Ascending aorta (tissue), 2 donors: ENCODE measurements at regions not wholly inside any gene's neighbourhood (a gene's known extent, or its start where the extent isn't known, plus 50 kb on each side); places are given as distances from the start of the nearest gene placed in this dataset.

ENCODE experiments used
- DNase-seq, 2 donors: peaks; one replicate each; pipeline ENCODE4 v3.0.0-alpha.2; 2019; ENCODE audit warnings: low spot score in 2 of 2
- H3K27ac ChIP-seq, 2 donors: fragments of 200-600 bp; sonication (generic); one replicate each; pipeline ENCODE4 v1.5.1; 2016 to 2017; ENCODE audit warnings: mild to moderate bottlenecking in 1 of 2
- H3K27me3 ChIP-seq: fragments of 200-600 bp; sonication (generic); one replicate; pipeline ENCODE4 v1.5.1; 2017
- H3K36me3 ChIP-seq, 2 donors: fragments of 200-600 bp; sonication (generic); one replicate each; pipeline ENCODE4 v1.5.1; 2016
- H3K4me1 ChIP-seq, 2 donors: fragments of 200-600 bp; sonication (generic); one replicate each; pipeline ENCODE4 v1.5.1; 2016 to 2017; ENCODE audit warnings: mild to moderate bottlenecking in 1 of 2
- H3K4me3 ChIP-seq, 2 donors: fragments of 200-600 bp; sonication (generic); one replicate each; pipeline ENCODE4 v1.5.1; 2016 to 2017; ENCODE audit warnings: mild to moderate bottlenecking in 1 of 2
- H3K9me3 ChIP-seq, 2 donors: fragments of 200-600 bp; sonication (generic); one replicate each; pipeline ENCODE4 v1.5.1; 2016
- intact Hi-C: fragments of 100-400 bp; cut with DNase I; formaldehyde crosslinking; loops from one replicate; pipeline ENCODE4 v1.15.1; 2023
- TF ChIP-seq, protein P1 (sequence below), 3 experiments: fragments of 200-600 bp in 2 of 3; fragments of 450-650 bp in 1 of 3; sonication (generic) in 2 of 3; IDR thresholded peaks; one replicate each; pipeline ENCODE4 v1.5.1; 2016 to 2019; ENCODE audit warnings: antibody characterized with exemption in 3 of 3, mild to moderate bottlenecking in 1 of 3, moderate library complexity in 1 of 3

DNA sequence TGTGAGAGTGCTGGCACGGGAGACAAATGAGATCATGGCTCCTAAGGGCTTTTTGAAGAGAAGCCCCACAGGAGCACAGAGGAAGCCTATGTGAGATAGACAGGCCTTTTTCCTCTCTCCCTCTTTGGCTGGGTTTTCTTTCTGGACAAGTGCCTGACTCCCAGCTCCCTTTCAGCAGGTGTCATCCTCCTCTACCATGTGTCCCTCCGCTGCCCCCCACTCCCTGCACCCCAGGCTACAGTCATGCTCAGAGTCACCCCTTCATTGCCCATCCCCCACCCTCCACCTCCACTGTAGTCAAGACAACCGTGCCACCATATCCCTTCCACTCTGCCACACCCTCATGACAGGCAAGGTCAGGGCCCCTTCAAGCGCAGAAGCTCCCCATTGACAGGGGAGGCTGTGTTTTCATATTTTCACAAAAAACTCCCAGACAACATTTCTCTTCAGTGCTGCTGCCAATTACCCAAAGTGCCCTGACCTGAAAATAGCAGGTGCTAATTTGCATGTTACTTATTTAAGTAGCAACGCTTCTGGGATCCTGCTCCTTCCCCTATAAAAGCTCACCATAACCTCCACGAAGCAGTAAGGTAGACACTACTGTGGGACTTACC, 92.1 kb upstream of the IPO9 start:
- Histone ChIP-seq H3K36me3 (no peaks in the 10 kb centered on the region), H3K27ac (peak overlapping the region; percentile 97 to 98), H3K27me3 (no peaks in the 10 kb centered on the region), H3K4me3 (no peak overlapping the region), H3K4me1 (peaks cover 14 to 35% of the 10 kb centered on the region in 2 donors), H3K9me3 (no peaks in the 10 kb centered on the region)
- DNase-seq = peak in 1 of 2 donors; percentile 63
- intact Hi-C loops = no loop called here
- TF ChIP-seq, protein P1, sequence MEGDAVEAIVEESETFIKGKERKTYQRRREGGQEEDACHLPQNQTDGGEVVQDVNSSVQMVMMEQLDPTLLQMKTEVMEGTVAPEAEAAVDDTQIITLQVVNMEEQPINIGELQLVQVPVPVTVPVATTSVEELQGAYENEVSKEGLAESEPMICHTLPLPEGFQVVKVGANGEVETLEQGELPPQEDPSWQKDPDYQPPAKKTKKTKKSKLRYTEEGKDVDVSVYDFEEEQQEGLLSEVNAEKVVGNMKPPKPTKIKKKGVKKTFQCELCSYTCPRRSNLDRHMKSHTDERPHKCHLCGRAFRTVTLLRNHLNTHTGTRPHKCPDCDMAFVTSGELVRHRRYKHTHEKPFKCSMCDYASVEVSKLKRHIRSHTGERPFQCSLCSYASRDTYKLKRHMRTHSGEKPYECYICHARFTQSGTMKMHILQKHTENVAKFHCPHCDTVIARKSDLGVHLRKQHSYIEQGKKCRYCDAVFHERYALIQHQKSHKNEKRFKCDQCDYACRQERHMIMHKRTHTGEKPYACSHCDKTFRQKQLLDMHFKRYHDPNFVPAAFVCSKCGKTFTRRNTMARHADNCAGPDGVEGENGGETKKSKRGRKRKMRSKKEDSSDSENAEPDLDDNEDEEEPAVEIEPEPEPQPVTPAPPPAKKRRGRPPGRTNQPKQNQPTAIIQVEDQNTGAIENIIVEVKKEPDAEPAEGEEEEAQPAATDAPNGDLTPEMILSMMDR (IDR thresholded peaks at IDR 0.05) = no peak

DNA sequence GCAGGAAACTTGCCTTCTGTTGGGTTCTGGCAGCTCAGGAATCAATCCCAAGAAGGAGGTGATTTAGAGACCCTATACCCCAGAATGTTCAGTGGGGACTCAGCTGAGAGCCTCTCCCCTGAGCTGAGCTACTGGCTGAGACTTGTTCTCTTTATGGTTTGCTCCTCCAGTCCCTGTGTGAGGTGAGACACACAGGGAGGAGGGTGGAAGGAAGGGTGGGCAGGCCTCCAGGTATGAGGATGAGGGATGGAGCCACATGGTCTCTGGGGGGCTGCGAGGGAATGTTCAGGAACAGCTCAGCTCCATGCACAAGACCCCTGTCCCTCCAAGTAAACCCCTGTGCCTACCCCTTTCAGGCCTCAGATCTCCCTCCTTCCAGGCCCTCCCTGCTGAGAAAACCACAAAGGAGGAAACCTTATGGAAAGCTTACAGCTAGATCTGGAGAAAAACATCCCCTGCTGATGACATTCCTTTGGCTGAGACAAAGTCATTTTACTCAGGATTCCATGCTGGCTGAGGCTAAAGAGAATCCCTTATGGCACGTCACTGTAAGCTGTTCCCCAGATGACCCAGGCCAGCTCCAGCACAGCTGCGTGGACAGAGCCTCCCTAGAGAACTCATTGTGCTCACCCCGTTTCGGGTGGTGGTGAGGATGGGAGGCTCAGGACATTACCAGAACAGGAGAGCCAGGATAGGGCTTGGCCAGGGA, 91.5 kb upstream of the IPO9 start:
- H3K4me1 ChIP-seq = peaks cover 14 to 41% of the 10 kb centered on the region in 2 donors
- no peak for DNase-seq
- intact Hi-C loops = loop anchor here (2.0 kb wide), 1 partner anchor 15 kb away; no protein-coding TSS in a partner anchor
- H3K9me3 ChIP-seq = no peaks in the 10 kb centered on the region
- no peaks in the 10 kb centered on the region for H3K36me3 ChIP-seq
- TF ChIP-seq, protein P1 (IDR thresholded peaks at IDR 0.05) = no peak
- peak overlapping the region; percentile 97 to 98 for H3K27ac ChIP-seq
- peak overlapping the region in 1 of 2 donors; percentile 98 for H3K4me3 ChIP-seq
- no peaks in the 10 kb centered on the region for H3K27me3 ChIP-seq

DNA sequence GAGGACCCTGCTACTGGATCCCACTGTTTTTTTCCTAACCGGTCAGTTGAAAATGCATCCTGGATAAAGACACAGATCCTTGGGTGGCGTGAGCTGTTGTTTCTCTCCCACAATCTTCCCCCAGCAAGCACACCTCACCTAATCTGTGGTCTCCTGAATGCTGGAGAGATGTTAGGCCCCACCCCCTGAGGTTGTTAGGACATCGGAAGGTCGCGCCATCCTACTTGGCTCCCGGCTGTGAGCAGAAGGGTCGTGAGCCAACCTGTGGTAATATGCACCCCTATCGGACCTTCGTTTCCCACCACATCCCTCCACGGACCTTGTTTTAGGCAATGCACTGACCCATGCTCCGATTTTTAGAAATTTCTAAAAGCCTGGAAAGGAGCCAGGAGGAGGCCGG, 89.9 kb upstream of the IPO9 start:
- TF ChIP-seq, protein P1 (IDR thresholded peaks at IDR 0.05) = no peak
- H3K27me3 ChIP-seq = no peaks in the 10 kb centered on the region
- DNase-seq = no peak
- H3K4me3 ChIP-seq = peak overlapping the region; percentile 89 to 98
- H3K4me1 ChIP-seq = peaks cover 14 to 49% of the 10 kb centered on the region in 2 donors
- peaks cover 0 to under 1% of the 10 kb centered on the region in 2 donors for H3K36me3 ChIP-seq
- H3K9me3 ChIP-seq = no peaks in the 10 kb centered on the region
- peak overlapping the region; percentile 97 to 98 for H3K27ac ChIP-seq
- intact Hi-C loops = loop anchor here (1.0 to 2.0 kb wide), 2 partner anchors 16 to 23 kb away; no protein-coding TSS in a partner anchor

DNA sequence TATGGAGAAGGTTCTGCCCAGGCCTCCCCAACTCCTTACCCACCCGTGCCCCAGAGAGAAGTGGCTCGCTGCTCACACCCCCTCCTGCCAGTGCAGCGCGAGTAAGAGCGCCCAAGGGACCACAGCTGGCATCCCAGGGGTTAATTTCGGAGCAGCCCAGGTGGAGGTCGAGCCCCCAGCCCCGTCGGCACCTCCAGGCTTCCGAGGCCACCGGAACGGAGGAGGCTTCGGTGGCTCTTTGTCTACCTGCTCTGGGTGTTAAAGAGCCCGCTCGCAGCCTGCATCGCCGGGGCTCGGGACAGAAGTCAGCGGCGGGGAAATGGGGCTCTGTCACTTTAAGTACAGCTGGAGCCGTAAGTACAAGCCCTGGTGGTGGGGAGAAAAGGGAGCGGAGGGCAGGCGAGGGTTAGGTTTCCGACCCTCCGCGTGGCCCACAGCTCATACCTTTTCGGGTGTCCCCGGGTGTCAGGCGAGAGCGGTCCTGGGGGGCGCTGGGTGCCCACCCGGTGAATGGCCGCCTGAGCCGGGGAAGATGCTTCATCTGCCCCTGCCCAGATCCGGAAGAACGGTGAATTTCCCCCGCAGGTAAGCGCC, 89.4 kb upstream of the IPO9 start:
- peaks cover 0 to 6% of the 10 kb centered on the region in 2 donors for H3K36me3 ChIP-seq
- H3K27ac ChIP-seq = peak overlapping the region; percentile 97 to 98
- H3K4me1 ChIP-seq = peaks cover 14 to 54% of the 10 kb centered on the region in 2 donors
- H3K9me3 ChIP-seq = no peaks in the 10 kb centered on the region
- intact Hi-C loops = loop anchor here (1.0 to 5.0 kb wide), 3 partner anchors 17 to 38 kb away; no protein-coding TSS in a partner anchor
- no peaks in the 10 kb centered on the region for H3K27me3 ChIP-seq
- peak overlapping the region; percentile 89 to 98 for H3K4me3 ChIP-seq
- DNase-seq = peak in 1 of 2 donors; percentile 81
- TF ChIP-seq, protein P1 (IDR thresholded peaks at IDR 0.05) = peak in 1 of 3 experiments; percentile 12

DNA sequence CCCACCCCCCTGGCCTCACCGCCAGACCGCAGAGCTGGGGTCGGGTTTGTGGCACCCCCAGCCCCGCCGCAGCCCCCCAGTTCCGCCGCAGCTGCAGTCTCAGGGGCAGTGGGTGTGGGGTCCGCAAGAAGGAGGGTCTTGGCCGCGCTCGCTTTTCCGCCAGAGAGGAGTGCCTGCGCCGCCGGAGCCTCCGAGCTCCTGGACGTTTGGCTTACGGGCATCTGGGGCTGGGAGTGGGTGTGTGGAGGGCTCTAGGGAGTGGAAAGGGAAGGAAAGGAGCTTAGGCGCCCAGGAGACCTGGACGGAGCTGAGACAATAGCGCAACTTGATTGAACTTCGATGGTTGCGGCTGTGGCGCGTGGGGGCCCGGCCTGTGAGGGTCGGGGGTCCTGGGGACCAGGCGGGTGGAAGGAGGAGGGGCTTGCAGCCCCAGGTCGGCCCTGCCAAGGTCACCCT, 88.8 kb upstream of the IPO9 start:
- no peak for DNase-seq
- TF ChIP-seq, protein P1 (IDR thresholded peaks at IDR 0.05) = peak in 1 of 3 experiments; percentile 3
- peak overlapping the region; percentile 89 to 98 for H3K4me3 ChIP-seq
- no peaks in the 10 kb centered on the region for H3K9me3 ChIP-seq
- peaks cover 0 to 11% of the 10 kb centered on the region in 2 donors for H3K36me3 ChIP-seq
- no peaks in the 10 kb centered on the region for H3K27me3 ChIP-seq
- peak overlapping the region; percentile 97 to 98 for H3K27ac ChIP-seq
- intact Hi-C loops = loop anchor here (5.0 kb wide), 1 partner anchor 37 kb away; no protein-coding TSS in a partner anchor
- H3K4me1 ChIP-seq = peaks cover 14 to 55% of the 10 kb centered on the region in 2 donors
